NCI-H2029 treated with DMSO at 0.1 percent for 48 hours (cell line): ENCODE measurements at regions not wholly inside any gene's neighbourhood (a gene's known extent, or its start where the extent isn't known, plus 50 kb on each side); places are given as distances from the start of the nearest gene placed in this dataset.
"Not testable (repeated sequence)": the region's sequence is repeated elsewhere in the genome, so short reads cannot be mapped to it uniquely, and the experiment has no call there.

ENCODE experiments used
- DNase-seq: peaks from one replicate; lab custom pipeline; 2025; lab: John Stamatoyannopoulos, UW

GRCh38 chr1:221963742-221964141 lies 221.9 kb upstream of the DUSP10 start:
- no peak for DNase-seq

GRCh38 chr1:221962385-221962784 lies 220.5 kb upstream of the DUSP10 start:
- DNase-seq: no peak

GRCh38 chr1:221961532-221962292 lies 219.8 kb upstream of the DUSP10 start:
- DNase-seq: no peak

- not testable (repeated sequence) for DNase-seq
These were observed 216.3 kb upstream of the DUSP10 start for GRCh38 chr1:221958161-221958562.

GRCh38 chr1:221957350-221957749 lies 215.5 kb upstream of the DUSP10 start:
- not testable (repeated sequence) for DNase-seq

- no peak for DNase-seq
These were observed 208.1 kb upstream of the DUSP10 start for GRCh38 chr1:221949996-221950395.

- no peak for DNase-seq
These were observed 206.6 kb upstream of the DUSP10 start for GRCh38 chr1:221948459-221948858.

GRCh38 chr1:221947731-221948130 lies 205.8 kb upstream of the DUSP10 start:
- no peak for DNase-seq

GRCh38 chr1:221946768-221947167 lies 204.9 kb upstream of the DUSP10 start:
- no peak for DNase-seq

- no peak for DNase-seq
These were observed 203.8 kb upstream of the DUSP10 start for GRCh38 chr1:221945669-221946068.

- no peak for DNase-seq
These were observed 202.5 kb upstream of the DUSP10 start for GRCh38 chr1:221944247-221944870.

- DNase-seq: no peak
These were observed 198.7 kb upstream of the DUSP10 start for GRCh38 chr1:221940631-221941030.

GRCh38 chr1:221939607-221940006 lies 197.7 kb upstream of the DUSP10 start:
- DNase-seq: no peak

GRCh38 chr1:221937155-221937953 lies 195.5 kb upstream of the DUSP10 start:
- no peak for DNase-seq

- DNase-seq: no peak
These were observed 191.9 kb upstream of the DUSP10 start for GRCh38 chr1:221933814-221934213.

GRCh38 chr1:221926441-221926840 lies 184.6 kb upstream of the DUSP10 start:
- DNase-seq: no peak

- no peak for DNase-seq
These were observed 184.1 kb upstream of the DUSP10 start for GRCh38 chr1:221925947-221926346.

- DNase-seq: no peak
These were observed 182.2 kb upstream of the DUSP10 start for GRCh38 chr1:221923929-221924598.

- no peak for DNase-seq
These were observed 180.0 kb upstream of the DUSP10 start for GRCh38 chr1:221921936-221922335.

GRCh38 chr1:221919743-221920142 lies 177.9 kb upstream of the DUSP10 start:
- no peak for DNase-seq

GRCh38 chr1:221919341-221919740 lies 177.5 kb upstream of the DUSP10 start:
- DNase-seq: no peak

GRCh38 chr1:221916176-221916575 lies 174.3 kb upstream of the DUSP10 start:
- DNase-seq: no peak
